DOHH2 (cell line): ENCODE measurements at regions not wholly inside any gene's neighbourhood (a gene's known extent, or its start where the extent isn't known, plus 50 kb on each side); places are given as distances from the start of the nearest gene placed in this dataset.

Experiments used
- H3F3A ChIP-seq: fragments of 200-600 bp; sonication (generic), shearing (Covaris generic); 2 replicates; pipeline ENCODE4 v1.6.0; 2016; ENCODE audit warnings: antibody characterized with exemption, mild to moderate bottlenecking; ENCODE audit not compliant: control insufficient read depth, insufficient read depth
- H3K27ac ChIP-seq: fragments of 200-600 bp; sonication (generic); 2 replicates; pipeline ENCODE4 v1.5.1; 2014; ENCODE audit warnings: low read depth, mild to moderate bottlenecking, low read length, moderate library complexity
- H3K27me3 ChIP-seq: fragments of 200-600 bp; sonication (generic); 2 replicates; pipeline ENCODE4 v1.6.1; 2014; ENCODE audit warnings: mild to moderate bottlenecking, low read length, mixed read lengths; ENCODE audit not compliant: control insufficient read depth
- H3K36me3 ChIP-seq: fragments of 200-600 bp; sonication (generic); 2 replicates; pipeline ENCODE4 v1.6.1; 2014; ENCODE audit warnings: mild to moderate bottlenecking, low read length, moderate library complexity, mixed read lengths; ENCODE audit not compliant: control insufficient read depth
- H3K4me1 ChIP-seq: fragments of 200-600 bp; sonication (generic); 2 replicates; pipeline ENCODE4 v1.6.1; 2014; ENCODE audit warnings: mild to moderate bottlenecking, low read length, mixed read lengths; ENCODE audit not compliant: control insufficient read depth
- H3K4me2 ChIP-seq: fragments of 200-600 bp; sonication (generic); 2 replicates; pipeline ENCODE4 v1.6.0; 2014; ENCODE audit warnings: mild to moderate bottlenecking, low read length, moderate library complexity
- H3K4me3 ChIP-seq: fragments of 200-600 bp; sonication (generic); 2 replicates; pipeline ENCODE4 v1.5.1; 2014; ENCODE audit warnings: mild to moderate bottlenecking, low read length, mixed read lengths
- H3K79me2 ChIP-seq: fragments of 200-600 bp; sonication (generic); 2 replicates; pipeline ENCODE4 v1.6.1; 2014; ENCODE audit warnings: mild to moderate bottlenecking, low read length, mixed read lengths; ENCODE audit not compliant: control insufficient read depth
- H3K9me2 ChIP-seq: fragments of 200-600 bp; sonication (generic); replicated peaks from 2 replicates; pipeline ENCODE4 v1.6.1; 2014; ENCODE audit warnings: mild to moderate bottlenecking, low read length, mixed read lengths; ENCODE audit not compliant: control insufficient read depth
- H3K9me3 ChIP-seq: fragments of 200-600 bp; sonication (generic); 2 replicates; pipeline ENCODE4 v1.6.1; 2014; ENCODE audit warnings: antibody characterized with exemption, low read length, mixed read lengths; ENCODE audit not compliant: control insufficient read depth, insufficient read depth
- H4K20me1 ChIP-seq: fragments of 200-600 bp; sonication (generic); 2 replicates; pipeline ENCODE4 v1.6.0; 2014; ENCODE audit warnings: low read depth, mild to moderate bottlenecking, antibody characterized with exemption, low read length, moderate library complexity; ENCODE audit not compliant: control insufficient read depth, insufficient read depth
- CTCF ChIP-seq: fragments of 200-600 bp; sonication (generic); IDR thresholded peaks from one replicate; pipeline ENCODE4 v1.5.1; 2014; ENCODE audit warnings: antibody characterized with exemption, mild to moderate bottlenecking, low read depth, low read length; ENCODE audit not compliant: poor library complexity, severe bottlenecking
- EZH2phosphoT487 ChIP-seq: fragments of 200-600 bp; sonication (generic); IDR thresholded peaks from 2 replicates; pipeline ENCODE4 v1.6.1; 2017; ENCODE audit warnings: borderline replicate concordance, mild to moderate bottlenecking, antibody characterized with exemption, low read length, moderate library complexity, mixed read lengths

- Histone ChIP-seq H3K9me2 (no peaks in the 10 kb centered on the region), H3K4me2 (no peak overlapping the region), H3F3A (no peaks in the 10 kb centered on the region), H3K79me2 (no peaks in the 10 kb centered on the region), H3K9me3 (no peaks in the 10 kb centered on the region), H3K27ac (no peak overlapping the region), H3K4me1 (no peaks in the 10 kb centered on the region), H3K27me3 (no peaks in the 10 kb centered on the region), H4K20me1 (no peaks in the 10 kb centered on the region), H3K36me3 (no peaks in the 10 kb centered on the region), H3K4me3 (no peak overlapping the region)
- no peak for TF ChIP-seq CTCF
- TF ChIP-seq EZH2phosphoT487: no peak
These were observed 416.6 kb downstream of the KIF4B start for GRCh38 chr5:155430192-155430591.

- TF ChIP-seq CTCF (no peak), EZH2phosphoT487 (no peak)
- no peak overlapping the region for H3K4me2 ChIP-seq
- H3K79me2 ChIP-seq: no peaks in the 10 kb centered on the region
These were observed 420.7 kb downstream of the KIF4B start for GRCh38 chr5:155434267-155434666.

DNA sequence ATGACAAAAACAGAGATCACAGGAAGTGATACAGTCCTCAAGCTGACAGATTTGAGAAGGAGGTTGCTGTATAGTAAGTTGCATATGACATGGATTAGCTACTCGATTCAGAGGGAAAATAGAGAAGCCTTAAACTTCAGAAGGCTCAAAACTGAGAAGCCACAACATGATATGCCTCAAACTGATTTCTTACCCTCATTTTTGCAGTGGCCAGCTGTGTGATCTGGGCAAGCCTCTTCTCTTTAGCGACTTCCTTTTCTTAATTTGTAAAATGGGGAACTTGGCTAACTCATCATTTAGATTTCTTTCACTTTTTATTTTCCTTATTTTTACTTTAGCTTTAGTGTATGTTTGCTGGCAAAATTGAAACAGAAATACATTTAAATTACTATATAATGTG lies 421.1 kb downstream of the KIF4B start:
- no peaks in the 10 kb centered on the region for H3K79me2 ChIP-seq
- H3K27ac ChIP-seq: no peak overlapping the region
- H3K4me1 ChIP-seq: no peaks in the 10 kb centered on the region
- H4K20me1 ChIP-seq: no peaks in the 10 kb centered on the region
- no peaks in the 10 kb centered on the region for H3K9me3 ChIP-seq
- no peaks in the 10 kb centered on the region for H3K27me3 ChIP-seq
- no peaks in the 10 kb centered on the region for H3K9me2 ChIP-seq
- no peaks in the 10 kb centered on the region for H3F3A ChIP-seq
- H3K36me3 ChIP-seq: no peaks in the 10 kb centered on the region
- TF ChIP-seq CTCF (no peak), EZH2phosphoT487 (no peak)
- no peak overlapping the region for H3K4me2 ChIP-seq
- no peak overlapping the region for H3K4me3 ChIP-seq

More at GRCh38 chr5:155434267-155434666, 420.7 kb downstream of the KIF4B start:
- no peak overlapping the region for H3K4me3 ChIP-seq
- no peaks in the 10 kb centered on the region for H3K9me2 ChIP-seq
- H4K20me1 ChIP-seq: no peaks in the 10 kb centered on the region
- no peaks in the 10 kb centered on the region for H3K9me3 ChIP-seq
- H3K36me3 ChIP-seq: no peaks in the 10 kb centered on the region
- H3K27me3 ChIP-seq: no peaks in the 10 kb centered on the region
- no peak overlapping the region for H3K27ac ChIP-seq
- no peaks in the 10 kb centered on the region for H3K4me1 ChIP-seq
- no peaks in the 10 kb centered on the region for H3F3A ChIP-seq

- H3K4me3 ChIP-seq: no peak overlapping the region
- no peak for TF ChIP-seq CTCF
- TF ChIP-seq EZH2phosphoT487: no peak
These were observed 428.3 kb downstream of the KIF4B start for GRCh38 chr5:155441849-155442248.

More at GRCh38 chr5:155441849-155442248, 428.3 kb downstream of the KIF4B start:
- H3K27me3 ChIP-seq: no peaks in the 10 kb centered on the region
- no peaks in the 10 kb centered on the region for H3K9me2 ChIP-seq
- no peak overlapping the region for H3K4me2 ChIP-seq
- no peaks in the 10 kb centered on the region for H3K79me2 ChIP-seq
- no peak overlapping the region for H3K27ac ChIP-seq
- no peaks in the 10 kb centered on the region for H4K20me1 ChIP-seq
- no peaks in the 10 kb centered on the region for H3F3A ChIP-seq
- no peaks in the 10 kb centered on the region for H3K9me3 ChIP-seq
- no peaks in the 10 kb centered on the region for H3K4me1 ChIP-seq
- H3K36me3 ChIP-seq: no peaks in the 10 kb centered on the region
